Right atrium auricular region (tissue), 2 donors: ENCODE measurements at regions not wholly inside any gene's neighbourhood (a gene's known extent, or its start where the extent isn't known, plus 50 kb on each side); places are given as distances from the start of the nearest gene placed in this dataset.

Source experiments
- DNase-seq: peaks from one replicate; pipeline ENCODE4 v3.0.0-alpha.2; 2019; ENCODE audit warnings: low spot score
- H3K27ac ChIP-seq, 2 donors: fragments of 200-600 bp; sonication (generic); 1 replicate in 1 of 2; 2 replicates in 1 of 2; pipeline ENCODE4 v1.5.1; 2016 to 2019
- H3K27me3 ChIP-seq, 2 donors: fragments of 200-600 bp; sonication (generic); one replicate each; pipeline versions ENCODE4 v1.5.1 to v1.6.0; 2017 to 2019
- H3K36me3 ChIP-seq: fragments of 200-600 bp; sonication (generic); one replicate; pipeline ENCODE4 v1.5.1; 2016
- H3K4me1 ChIP-seq, 2 donors: fragments of 200-600 bp; sonication (generic); one replicate each; pipeline versions ENCODE4 v1.5.1 to v1.6.0; 2017 to 2019
- H3K4me3 ChIP-seq, 2 donors: fragments of 200-600 bp; sonication (generic); 1 replicate in 1 of 2; 2 replicates in 1 of 2; pipeline ENCODE4 v1.5.1; 2017 to 2019; ENCODE audit warnings: mild to moderate bottlenecking in 1 of 2, moderate library complexity in 1 of 2
- H3K9me3 ChIP-seq, 2 donors: fragments of 200-600 bp; sonication (generic); one replicate each; pipeline ENCODE4 v1.5.1; 2019
- TF ChIP-seq, protein P1 (sequence below), 2 donors: fragments of 200-600 bp; sonication (generic); IDR thresholded peaks; one replicate each; pipeline ENCODE4 v1.5.1; 2019; ENCODE audit warnings: antibody characterized with exemption in 2 of 2

GRCh38 chr12:115422845-115423545, 739.0 kb upstream of the TBX3 start:
- Histone ChIP-seq H3K4me3 (no peak overlapping the region), H3K9me3 (no peaks in the 10 kb centered on the region), H3K4me1 (no peaks in the 10 kb centered on the region), H3K36me3 (no peaks in the 10 kb centered on the region), H3K27me3 (no peaks in the 10 kb centered on the region), H3K27ac (no peak overlapping the region)
- DNase-seq: no peak
- TF ChIP-seq, protein P1, sequence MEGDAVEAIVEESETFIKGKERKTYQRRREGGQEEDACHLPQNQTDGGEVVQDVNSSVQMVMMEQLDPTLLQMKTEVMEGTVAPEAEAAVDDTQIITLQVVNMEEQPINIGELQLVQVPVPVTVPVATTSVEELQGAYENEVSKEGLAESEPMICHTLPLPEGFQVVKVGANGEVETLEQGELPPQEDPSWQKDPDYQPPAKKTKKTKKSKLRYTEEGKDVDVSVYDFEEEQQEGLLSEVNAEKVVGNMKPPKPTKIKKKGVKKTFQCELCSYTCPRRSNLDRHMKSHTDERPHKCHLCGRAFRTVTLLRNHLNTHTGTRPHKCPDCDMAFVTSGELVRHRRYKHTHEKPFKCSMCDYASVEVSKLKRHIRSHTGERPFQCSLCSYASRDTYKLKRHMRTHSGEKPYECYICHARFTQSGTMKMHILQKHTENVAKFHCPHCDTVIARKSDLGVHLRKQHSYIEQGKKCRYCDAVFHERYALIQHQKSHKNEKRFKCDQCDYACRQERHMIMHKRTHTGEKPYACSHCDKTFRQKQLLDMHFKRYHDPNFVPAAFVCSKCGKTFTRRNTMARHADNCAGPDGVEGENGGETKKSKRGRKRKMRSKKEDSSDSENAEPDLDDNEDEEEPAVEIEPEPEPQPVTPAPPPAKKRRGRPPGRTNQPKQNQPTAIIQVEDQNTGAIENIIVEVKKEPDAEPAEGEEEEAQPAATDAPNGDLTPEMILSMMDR (IDR thresholded peaks at IDR 0.05): no peak

DNA sequence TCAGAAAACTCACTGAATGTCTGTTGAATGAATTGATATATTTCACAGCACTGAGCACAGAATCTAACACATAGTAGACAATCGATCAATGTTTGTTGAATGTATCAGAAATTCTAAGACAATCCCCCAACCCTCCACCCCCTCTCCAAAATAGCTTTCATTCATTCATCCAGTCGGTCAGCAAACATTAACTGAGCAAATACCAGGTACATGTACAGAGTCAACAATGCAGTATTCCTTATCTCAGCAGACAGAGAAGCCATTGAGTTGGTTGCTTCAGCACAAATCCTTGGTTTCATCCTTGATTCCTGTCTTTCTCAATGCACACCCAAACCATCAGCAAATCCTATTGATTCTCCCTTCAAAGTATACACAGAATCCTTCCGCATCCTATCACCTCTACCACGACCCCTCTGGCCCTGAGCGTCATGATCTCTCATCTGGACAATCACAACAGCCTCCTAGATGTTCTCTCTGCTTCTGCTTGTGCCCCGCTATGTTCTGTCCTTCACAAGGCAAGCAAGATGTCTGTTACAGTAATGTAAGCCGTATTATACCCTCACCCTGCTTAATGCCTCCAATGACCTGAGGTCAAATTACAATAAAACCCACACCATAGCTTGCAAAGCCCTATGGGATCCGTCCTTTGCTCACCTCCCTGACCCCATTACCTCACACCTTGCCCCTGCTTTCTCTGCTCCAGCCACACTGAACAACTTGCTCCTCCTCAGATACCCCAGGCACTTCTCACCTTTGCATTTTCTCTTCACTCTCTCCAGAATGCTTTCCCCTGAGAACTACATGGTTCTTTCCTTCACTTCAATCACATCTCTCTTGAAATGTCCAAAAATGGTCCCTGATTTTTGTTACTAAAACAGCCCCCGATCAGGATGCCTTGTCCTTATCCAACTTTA, 738.1 kb upstream of the TBX3 start:
- Histone ChIP-seq H3K36me3 (no peaks in the 10 kb centered on the region), H3K9me3 (peaks cover 0 to 6% of the 10 kb centered on the region in 2 donors), H3K27me3 (no peaks in the 10 kb centered on the region), H3K4me1 (no peaks in the 10 kb centered on the region), H3K4me3 (no peak overlapping the region), H3K27ac (no peak overlapping the region)
- DNase-seq: no peak
- TF ChIP-seq, protein P1 (IDR thresholded peaks at IDR 0.05): no peak

GRCh38 chr12:115421350-115421749, 737.4 kb upstream of the TBX3 start:
- H3K4me1 ChIP-seq: no peaks in the 10 kb centered on the region
- no peaks in the 10 kb centered on the region for H3K27me3 ChIP-seq
- no peaks in the 10 kb centered on the region for H3K36me3 ChIP-seq
- H3K9me3 ChIP-seq: peaks cover 0 to 10% of the 10 kb centered on the region in 2 donors
- H3K27ac ChIP-seq: no peak overlapping the region
- no peak overlapping the region for H3K4me3 ChIP-seq
- TF ChIP-seq, protein P1 (IDR thresholded peaks at IDR 0.05): no peak
- DNase-seq: no peak

DNA sequence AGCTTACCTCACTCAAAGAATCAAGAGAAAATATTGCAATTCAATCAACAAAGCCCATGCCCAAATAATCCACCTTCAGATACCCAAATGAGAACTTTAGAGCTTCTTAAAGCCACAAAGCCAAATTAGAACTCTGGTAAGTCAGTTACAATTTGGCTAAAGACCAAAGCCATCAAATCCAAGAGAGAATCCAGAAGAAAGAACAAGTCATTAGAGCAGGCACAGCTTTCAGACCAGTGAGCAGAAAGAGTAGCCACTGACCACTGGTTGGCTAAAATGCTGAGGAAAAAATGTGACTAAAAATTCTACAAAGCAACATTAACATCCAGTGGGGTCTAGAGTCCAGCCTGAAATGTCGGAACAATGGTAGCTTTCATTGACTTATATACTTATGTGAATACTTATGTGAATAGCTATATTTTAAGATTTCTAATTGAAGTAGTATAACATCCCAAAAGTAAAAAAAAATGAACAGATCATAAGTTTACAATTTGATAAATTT, 735.2 kb upstream of the TBX3 start:
- Histone ChIP-seq H3K4me1 (no peaks in the 10 kb centered on the region), H3K27me3 (no peaks in the 10 kb centered on the region), H3K36me3 (no peaks in the 10 kb centered on the region), H3K9me3 (peaks cover 0 to 10% of the 10 kb centered on the region in 2 donors), H3K27ac (no peak overlapping the region), H3K4me3 (no peak overlapping the region)
- DNase-seq: no peak
- TF ChIP-seq, protein P1 (IDR thresholded peaks at IDR 0.05): no peak

DNA sequence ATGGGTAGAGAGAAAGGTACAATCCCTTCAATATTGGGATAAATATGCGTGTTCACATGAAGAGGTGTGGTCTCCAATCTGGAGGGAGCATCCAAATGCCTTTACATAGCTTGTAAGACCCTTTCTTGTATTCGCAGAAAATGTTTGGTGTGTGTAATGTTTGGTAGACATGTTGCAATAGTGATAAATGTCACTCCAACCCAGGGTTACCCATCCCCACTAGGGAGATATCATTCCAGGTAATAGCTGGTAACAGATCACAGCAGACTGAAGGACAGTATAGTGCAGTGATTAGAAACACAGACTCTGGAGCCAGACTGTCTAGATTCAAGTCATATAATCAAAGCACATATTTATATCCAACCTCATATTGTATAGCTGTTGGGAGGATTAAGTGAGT, 733.6 kb upstream of the TBX3 start:
- TF ChIP-seq, protein P1 (IDR thresholded peaks at IDR 0.05): no peak
- no peak overlapping the region for H3K4me3 ChIP-seq
- no peak overlapping the region for H3K27ac ChIP-seq
- no peak for DNase-seq
- no peaks in the 10 kb centered on the region for H3K27me3 ChIP-seq
- no peaks in the 10 kb centered on the region for H3K36me3 ChIP-seq
- H3K9me3 ChIP-seq: peaks cover 0 to 10% of the 10 kb centered on the region in 2 donors
- no peaks in the 10 kb centered on the region for H3K4me1 ChIP-seq
